ENCODE measurements at regions not wholly inside any gene's neighbourhood (a gene's known extent, or its start where the extent isn't known, plus 50 kb on each side); places are given as distances from the start of the nearest gene placed in this dataset.

DNA sequence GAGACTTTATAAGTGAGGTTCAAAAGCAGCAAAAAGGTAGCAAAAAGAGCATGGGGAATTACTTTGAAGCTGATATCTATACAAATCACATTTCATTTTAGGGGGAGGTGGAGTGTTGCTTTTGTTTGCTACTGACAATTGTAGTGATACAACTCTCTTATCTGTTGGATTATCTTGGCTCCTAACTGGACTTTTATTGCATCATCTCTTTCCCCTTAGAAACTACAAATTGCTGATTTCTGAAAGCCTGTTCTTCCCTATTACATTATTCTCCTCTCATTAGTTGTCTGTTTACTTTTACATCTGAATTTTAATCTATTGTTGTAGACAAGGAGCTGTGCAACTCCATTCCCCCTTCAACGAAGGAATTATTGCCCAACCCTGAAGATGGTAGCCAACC is 75.0 kb upstream of the GNPDA2 start:
- Histone ChIP-seq H3K4me3 (no peak overlapping the region), H3K9me3 (replicated peaks in 1 of 3) (peaks cover 0 to 3% (median 0%) of the 10 kb centered on the region in 3 donors), H3K4me1 (replicated peaks in 1 of 2) (no peaks in the 10 kb centered on the region), H3K27me3 (no peaks in the 10 kb centered on the region), H3K36me3 (replicated peaks in 1 of 2) (no peaks in the 10 kb centered on the region), H3K27ac (no peak overlapping the region)
- intact Hi-C loops (cut with DNase I), result no loop called here
- no peak for DNase-seq
- 51 to 69% (median 62%) methylated on average over 1 of the region's 1 CpG for WGBS, 4 donors
- TF ChIP-seq, protein P1, sequence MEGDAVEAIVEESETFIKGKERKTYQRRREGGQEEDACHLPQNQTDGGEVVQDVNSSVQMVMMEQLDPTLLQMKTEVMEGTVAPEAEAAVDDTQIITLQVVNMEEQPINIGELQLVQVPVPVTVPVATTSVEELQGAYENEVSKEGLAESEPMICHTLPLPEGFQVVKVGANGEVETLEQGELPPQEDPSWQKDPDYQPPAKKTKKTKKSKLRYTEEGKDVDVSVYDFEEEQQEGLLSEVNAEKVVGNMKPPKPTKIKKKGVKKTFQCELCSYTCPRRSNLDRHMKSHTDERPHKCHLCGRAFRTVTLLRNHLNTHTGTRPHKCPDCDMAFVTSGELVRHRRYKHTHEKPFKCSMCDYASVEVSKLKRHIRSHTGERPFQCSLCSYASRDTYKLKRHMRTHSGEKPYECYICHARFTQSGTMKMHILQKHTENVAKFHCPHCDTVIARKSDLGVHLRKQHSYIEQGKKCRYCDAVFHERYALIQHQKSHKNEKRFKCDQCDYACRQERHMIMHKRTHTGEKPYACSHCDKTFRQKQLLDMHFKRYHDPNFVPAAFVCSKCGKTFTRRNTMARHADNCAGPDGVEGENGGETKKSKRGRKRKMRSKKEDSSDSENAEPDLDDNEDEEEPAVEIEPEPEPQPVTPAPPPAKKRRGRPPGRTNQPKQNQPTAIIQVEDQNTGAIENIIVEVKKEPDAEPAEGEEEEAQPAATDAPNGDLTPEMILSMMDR (IDR thresholded peaks at IDR 0.05), result no peak
- TF ChIP-seq POLR2A (IDR thresholded peaks at IDR 0.05), result no peak

DNA sequence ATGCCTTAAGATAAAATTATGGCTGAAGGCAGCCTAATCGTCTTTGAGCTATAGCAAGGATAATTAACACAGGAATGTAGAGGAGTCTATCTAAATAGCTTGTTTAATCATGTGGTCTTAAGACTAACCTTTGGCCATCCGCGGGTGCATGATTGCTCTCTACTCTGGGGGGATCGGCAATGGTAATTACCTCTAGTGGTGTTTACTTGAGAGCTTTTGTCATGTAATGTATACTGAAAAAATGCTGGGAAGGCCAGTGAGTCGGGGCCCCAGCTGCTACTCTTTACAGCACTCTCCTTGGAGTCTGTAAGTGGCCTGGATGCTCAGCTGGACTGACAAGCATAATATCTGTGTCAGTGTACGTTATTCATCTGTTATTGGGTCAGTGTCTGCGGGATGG is 65.5 kb upstream of the GNPDA2 start:
- TF ChIP-seq, protein P1 (IDR thresholded peaks at IDR 0.05), result no peak
- TF ChIP-seq POLR2A (IDR thresholded peaks at IDR 0.05), result no peak
- WGBS, 4 donors, result 60 to 72% (median 64%) methylated on average over 7 of the region's 7 CpGs
- DNase-seq, result no peak
- intact Hi-C loops (cut with DNase I), result no loop called here
- H3K9me3 ChIP-seq (replicated peaks in 1 of 3), result peaks cover 0 to 4% (median 2%) of the 10 kb centered on the region in 3 donors
- no peaks in the 10 kb centered on the region for H3K27me3 ChIP-seq
- no peaks in the 10 kb centered on the region for H3K4me1 ChIP-seq (replicated peaks in 1 of 2)
- H3K36me3 ChIP-seq (replicated peaks in 1 of 2), result no peaks in the 10 kb centered on the region
- no peak overlapping the region for H3K4me3 ChIP-seq
- H3K27ac ChIP-seq, result no peak overlapping the region

DNA sequence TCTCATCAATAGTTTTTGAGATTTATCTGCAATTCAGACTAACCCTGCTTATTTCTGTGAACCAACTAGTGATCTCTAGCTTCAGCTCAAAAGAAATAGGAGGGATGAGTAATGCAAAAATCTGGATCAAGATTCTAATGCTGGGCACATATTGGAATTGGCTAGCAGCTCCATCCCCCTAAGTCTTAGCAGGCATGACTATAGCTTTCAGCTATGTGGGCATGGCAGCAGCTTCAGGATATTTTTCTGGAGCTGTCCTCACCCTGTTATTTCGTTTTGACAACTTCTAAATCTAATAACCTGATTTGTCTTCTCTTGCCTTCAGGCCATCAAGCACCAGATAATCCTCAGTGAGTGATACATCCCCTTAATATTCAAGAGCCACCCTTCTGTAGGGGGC is 50.8 kb upstream of the GNPDA2 start:
- H3K36me3 ChIP-seq (replicated peaks in 1 of 2), result no peaks in the 10 kb centered on the region
- TF ChIP-seq, protein P1 (IDR thresholded peaks at IDR 0.05), result no peak
- TF ChIP-seq POLR2A (IDR thresholded peaks at IDR 0.05), result no peak
- no peak overlapping the region for H3K4me3 ChIP-seq
- H3K27me3 ChIP-seq, result no peaks in the 10 kb centered on the region
- no peak for DNase-seq
- H3K4me1 ChIP-seq (replicated peaks in 1 of 2), result no peaks in the 10 kb centered on the region
- WGBS, 4 donors, result 18 to 35% (median 23%) methylated on average over 1 of the region's 1 CpG
- intact Hi-C loops (cut with DNase I), result no loop called here
- H3K9me3 ChIP-seq (replicated peaks in 1 of 3), result no peaks in the 10 kb centered on the region
- H3K27ac ChIP-seq, result no peak overlapping the region

Small RNAs in the stretch of these regions (small RNA-seq; reads per million reads assigned to genes)
- gene RNU6-931P, result 0 reads per million in 2 donors
